GM23338 (cell line): ENCODE measurements at regions not wholly inside any gene's neighbourhood (a gene's known extent, or its start where the extent isn't known, plus 50 kb on each side); places are given as distances from the start of the nearest gene placed in this dataset.

Experiments
- CTCF ChIP-seq, 2 experiments: fragments of 200-600 bp in 1 of 2; sonication (generic) in 1 of 2; conservative IDR thresholded peaks; 2 replicates each; pipeline versions ENCODE4 v1.5.1 to v1.6.1; 2016 to 2017; ENCODE audit warnings: antibody characterized with exemption in 2 of 2, low read depth in 2 of 2, mild to moderate bottlenecking in 2 of 2, moderate library complexity in 1 of 2
- ETS1 ChIP-seq: IDR thresholded peaks from 2 replicates; pipeline ENCODE4 v1.6.1; 2016; ENCODE audit warnings: antibody characterized with exemption
- EZH2 ChIP-seq: fragments of 200-600 bp; sonication (generic); IDR thresholded peaks from one replicate; pipeline ENCODE4 v1.8.0; 2017; ENCODE audit warnings: antibody characterized with exemption, mild to moderate bottlenecking, low read depth; ENCODE audit not compliant: unreplicated experiment
- EZH2phosphoT487 ChIP-seq: fragments of 200-600 bp; sonication (generic); IDR thresholded peaks from one replicate; pipeline ENCODE4 v1.8.1; 2018; ENCODE audit warnings: antibody characterized with exemption; ENCODE audit not compliant: unreplicated experiment
- JUNB ChIP-seq: IDR thresholded peaks from one replicate; pipeline ENCODE4 v1.6.1; 2016; ENCODE audit warnings: antibody characterized with exemption; ENCODE audit not compliant: unreplicated experiment
- NANOG ChIP-seq: IDR thresholded peaks from 2 replicates; pipeline ENCODE4 v1.6.1; 2016; ENCODE audit warnings: antibody characterized with exemption, borderline replicate concordance
- POLR2AphosphoS5 ChIP-seq: IDR thresholded peaks from 2 replicates; pipeline ENCODE4 v1.6.1; 2016; ENCODE audit warnings: antibody characterized with exemption, low read depth
- REST ChIP-seq: IDR thresholded peaks from one replicate; pipeline ENCODE4 v1.6.1; 2018; ENCODE audit warnings: antibody characterized with exemption; ENCODE audit not compliant: unreplicated experiment
- ZNF114 ChIP-seq: fragments of 250-450 bp; sonication (Bioruptor Pico); IDR thresholded peaks from 2 replicates; pipeline ENCODE4 v1.5.0; 2020; ENCODE audit warnings: mild to moderate bottlenecking, moderate library complexity
- ZNF331 ChIP-seq: fragments of 250-450 bp; sonication (Bioruptor Pico); IDR thresholded peaks from 2 replicates; pipeline ENCODE4 v1.5.0; 2020; ENCODE audit warnings: low read depth, mild to moderate bottlenecking, moderate library complexity
- ZNF462 ChIP-seq: fragments of 250-450 bp; sonication (Bioruptor Pico); IDR thresholded peaks from 2 replicates; pipeline ENCODE4 v1.5.0; 2020; ENCODE audit warnings: mild to moderate bottlenecking, moderate library complexity

GRCh38 chr3:110744723-110745122 is 326.9 kb upstream of the NECTIN3 start:
- TF ChIP-seq CTCF (conservative IDR thresholded peaks at IDR 0.05; ENCODE audit: low read depth in 2 of 2): no peak
- TF ChIP-seq POLR2AphosphoS5: no peak
- no peak for TF ChIP-seq EZH2
- no peak for TF ChIP-seq ZNF114
- no peak for TF ChIP-seq ZNF331
- TF ChIP-seq EZH2phosphoT487: no peak
- no peak for TF ChIP-seq REST
- TF ChIP-seq JUNB: no peak
- no peak for TF ChIP-seq NANOG
- TF ChIP-seq ETS1: no peak
- no peak for TF ChIP-seq ZNF462 (CRISPR knock-in tag)
